ENCODE measurements at regions not wholly inside any gene's neighbourhood (a gene's known extent, or its start where the extent isn't known, plus 50 kb on each side); places are given as distances from the start of the nearest gene placed in this dataset.
"Not testable (repeated sequence)": the region's sequence is repeated elsewhere in the genome, so short reads cannot be mapped to it uniquely, and the experiment has no call there.

- not testable (repeated sequence) for H3K4me1 Mint-ChIP-seq; H3K36me3 ChIP-seq (ENCODE audit: insufficient read depth); H3K4me1 ChIP-seq (ENCODE audit: insufficient read depth); H3K27me3 ChIP-seq (ENCODE audit: insufficient read depth); H4K20me1 ChIP-seq (replicated peaks; ENCODE audit: insufficient read depth); H3K27me3 Mint-ChIP-seq (ENCODE audit: insufficient read depth, low read depth, poor library complexity); H3K4me3 Mint-ChIP-seq; DNase-seq (ENCODE audit: low spot score); H3K9me2 ChIP-seq (ENCODE audit: insufficient read depth); ATAC-seq; H3K4me3 ChIP-seq; H2AFZ ChIP-seq; H3K27ac Mint-ChIP-seq; H3K27ac ChIP-seq (ENCODE audit: low read depth); H3K4me2 ChIP-seq; H3K79me2 ChIP-seq (replicated peaks; ENCODE audit: insufficient read depth); H3F3A ChIP-seq (replicated peaks; ENCODE audit: low read depth)
- peaks cover 71% of the 10 kb centered on the region for H3K9me3 Mint-ChIP-seq
- peaks cover 10% of the 10 kb centered on the region for H3K36me3 Mint-ChIP-seq (ENCODE audit: low read depth)
These were observed 230.0 kb upstream of the POTED start for GRCh38 chr21:13379566-13379965.

- H4K20me1 ChIP-seq (replicated peaks; ENCODE audit: insufficient read depth); H3K9me2 ChIP-seq (ENCODE audit: insufficient read depth); H3K4me3 ChIP-seq; H3K36me3 ChIP-seq (ENCODE audit: insufficient read depth); H3K4me1 Mint-ChIP-seq; H3K4me1 ChIP-seq (ENCODE audit: insufficient read depth); H3K4me3 Mint-ChIP-seq; H3K4me2 ChIP-seq; H3F3A ChIP-seq (replicated peaks; ENCODE audit: low read depth); H3K27ac Mint-ChIP-seq; H3K27ac ChIP-seq (ENCODE audit: low read depth); H3K27me3 ChIP-seq (ENCODE audit: insufficient read depth); H2AFZ ChIP-seq; DNase-seq (ENCODE audit: low spot score); ATAC-seq; H3K79me2 ChIP-seq (replicated peaks; ENCODE audit: insufficient read depth); H3K27me3 Mint-ChIP-seq (ENCODE audit: insufficient read depth, low read depth, poor library complexity): not testable (repeated sequence)
- H3K36me3 Mint-ChIP-seq (ENCODE audit: low read depth): peaks cover 10% of the 10 kb centered on the region
- peaks cover 69% of the 10 kb centered on the region for H3K9me3 Mint-ChIP-seq
These were observed 229.0 kb upstream of the POTED start for GRCh38 chr21:13380561-13380960.

GRCh38 chr21:13384143-13384542, 225.4 kb upstream of the POTED start:
- not testable (repeated sequence) for H3K4me3 ChIP-seq; H3K4me1 ChIP-seq (ENCODE audit: insufficient read depth); DNase-seq (ENCODE audit: low spot score); H3K4me3 Mint-ChIP-seq; H3F3A ChIP-seq (replicated peaks; ENCODE audit: low read depth); H3K4me2 ChIP-seq; H3K27me3 Mint-ChIP-seq (ENCODE audit: insufficient read depth, low read depth, poor library complexity); H3K27me3 ChIP-seq (ENCODE audit: insufficient read depth); H3K4me1 Mint-ChIP-seq; H3K36me3 ChIP-seq (ENCODE audit: insufficient read depth); ATAC-seq; H4K20me1 ChIP-seq (replicated peaks; ENCODE audit: insufficient read depth); H3K36me3 Mint-ChIP-seq (ENCODE audit: low read depth); H3K27ac Mint-ChIP-seq; H3K27ac ChIP-seq (ENCODE audit: low read depth); H3K79me2 ChIP-seq (replicated peaks; ENCODE audit: insufficient read depth); H3K9me2 ChIP-seq (ENCODE audit: insufficient read depth); H2AFZ ChIP-seq
- peaks cover 58% of the 10 kb centered on the region for H3K9me3 Mint-ChIP-seq

- H3K4me3 Mint-ChIP-seq; ATAC-seq; H3K36me3 Mint-ChIP-seq (ENCODE audit: low read depth); H3K9me2 ChIP-seq (ENCODE audit: insufficient read depth); H3F3A ChIP-seq (replicated peaks; ENCODE audit: low read depth); H3K4me1 Mint-ChIP-seq; H3K4me3 ChIP-seq; H3K27me3 ChIP-seq (ENCODE audit: insufficient read depth); H2AFZ ChIP-seq; H3K4me2 ChIP-seq; H3K36me3 ChIP-seq (ENCODE audit: insufficient read depth); H4K20me1 ChIP-seq (replicated peaks; ENCODE audit: insufficient read depth); H3K79me2 ChIP-seq (replicated peaks; ENCODE audit: insufficient read depth); H3K4me1 ChIP-seq (ENCODE audit: insufficient read depth); H3K27ac ChIP-seq (ENCODE audit: low read depth); H3K27ac Mint-ChIP-seq; DNase-seq (ENCODE audit: low spot score); H3K27me3 Mint-ChIP-seq (ENCODE audit: insufficient read depth, low read depth, poor library complexity): not testable (repeated sequence)
- peaks cover 72% of the 10 kb centered on the region for H3K9me3 Mint-ChIP-seq
These were observed 200.4 kb upstream of the POTED start for GRCh38 chr21:13409184-13409583.

- H3F3A ChIP-seq (replicated peaks; ENCODE audit: low read depth); H3K27ac ChIP-seq (ENCODE audit: low read depth); H4K20me1 ChIP-seq (replicated peaks; ENCODE audit: insufficient read depth); ATAC-seq; H3K9me2 ChIP-seq (ENCODE audit: insufficient read depth); H3K4me2 ChIP-seq; H3K27me3 ChIP-seq (ENCODE audit: insufficient read depth); H3K36me3 ChIP-seq (ENCODE audit: insufficient read depth); H2AFZ ChIP-seq; H3K4me1 ChIP-seq (ENCODE audit: insufficient read depth); H3K27ac Mint-ChIP-seq; H3K79me2 ChIP-seq (replicated peaks; ENCODE audit: insufficient read depth); H3K27me3 Mint-ChIP-seq (ENCODE audit: insufficient read depth, low read depth, poor library complexity); H3K4me3 ChIP-seq; DNase-seq (ENCODE audit: low spot score); H3K4me1 Mint-ChIP-seq; H3K4me3 Mint-ChIP-seq: not testable (repeated sequence)
- peaks cover 24% of the 10 kb centered on the region for H3K36me3 Mint-ChIP-seq (ENCODE audit: low read depth)
- H3K9me3 Mint-ChIP-seq: peaks cover 72% of the 10 kb centered on the region
These were observed 173.7 kb upstream of the POTED start for GRCh38 chr21:13435863-13436262.

GRCh38 chr21:13447767-13448166, 161.8 kb upstream of the POTED start:
- not testable (repeated sequence) for H3K36me3 ChIP-seq (ENCODE audit: insufficient read depth); H4K20me1 ChIP-seq (replicated peaks; ENCODE audit: insufficient read depth); H3K79me2 ChIP-seq (replicated peaks; ENCODE audit: insufficient read depth); H3K36me3 Mint-ChIP-seq (ENCODE audit: low read depth); H3K27ac ChIP-seq (ENCODE audit: low read depth); H3K4me2 ChIP-seq; H2AFZ ChIP-seq; H3K4me1 ChIP-seq (ENCODE audit: insufficient read depth); H3K27ac Mint-ChIP-seq; H3K9me2 ChIP-seq (ENCODE audit: insufficient read depth); H3K27me3 ChIP-seq (ENCODE audit: insufficient read depth); H3K4me3 Mint-ChIP-seq; H3K4me1 Mint-ChIP-seq; H3K4me3 ChIP-seq; DNase-seq (ENCODE audit: low spot score); H3F3A ChIP-seq (replicated peaks; ENCODE audit: low read depth); ATAC-seq; H3K27me3 Mint-ChIP-seq (ENCODE audit: insufficient read depth, low read depth, poor library complexity)
- H3K9me3 Mint-ChIP-seq: peaks cover 77% of the 10 kb centered on the region

GRCh38 chr21:13463562-13463961, 146.0 kb upstream of the POTED start:
- not testable (repeated sequence) for DNase-seq (ENCODE audit: low spot score); ATAC-seq; H3K4me2 ChIP-seq; H3F3A ChIP-seq (replicated peaks; ENCODE audit: low read depth); H3K36me3 ChIP-seq (ENCODE audit: insufficient read depth); H3K4me1 Mint-ChIP-seq; H3K27me3 Mint-ChIP-seq (ENCODE audit: insufficient read depth, low read depth, poor library complexity); H3K27ac ChIP-seq (ENCODE audit: low read depth); H3K4me3 Mint-ChIP-seq; H3K27ac Mint-ChIP-seq; H3K27me3 ChIP-seq (ENCODE audit: insufficient read depth); H3K4me3 ChIP-seq; H3K9me2 ChIP-seq (ENCODE audit: insufficient read depth); H4K20me1 ChIP-seq (replicated peaks; ENCODE audit: insufficient read depth); H2AFZ ChIP-seq; H3K4me1 ChIP-seq (ENCODE audit: insufficient read depth); H3K79me2 ChIP-seq (replicated peaks; ENCODE audit: insufficient read depth)
- peaks cover 81% of the 10 kb centered on the region for H3K9me3 Mint-ChIP-seq
- H3K36me3 Mint-ChIP-seq (ENCODE audit: low read depth): peaks cover 26% of the 10 kb centered on the region; the same call in 2 of the 3 replicates
